Stomach smooth muscle (tissue), 2 donors: ENCODE measurements at regions not wholly inside any gene's neighbourhood (a gene's known extent, or its start where the extent isn't known, plus 50 kb on each side); places are given as distances from the start of the nearest gene placed in this dataset.

ENCODE experiments used
- H3K27ac ChIP-seq: one replicate; pipeline ENCODE4 v1.7.0; 2013; ENCODE audit warnings: mild to moderate bottlenecking, low read length, inconsistent platforms
- H3K27me3 ChIP-seq, 2 donors: one replicate each; pipeline ENCODE4 v1.7.0; 2013; ENCODE audit warnings: low read length in 2 of 2; ENCODE audit not compliant: insufficient read depth in 2 of 2, control insufficient read depth in 1 of 2
- H3K36me3 ChIP-seq, 2 donors: one replicate each; pipeline ENCODE4 v1.7.0; 2013; ENCODE audit warnings: low read length in 2 of 2; ENCODE audit not compliant: control insufficient read depth in 2 of 2, insufficient read depth in 2 of 2
- H3K4me1 ChIP-seq: one replicate; pipeline ENCODE4 v1.7.0; 2013; ENCODE audit warnings: low read length; ENCODE audit not compliant: control insufficient read depth, insufficient read depth
- H3K4me3 ChIP-seq, 2 donors: one replicate each; pipeline ENCODE4 v1.7.0; 2013; ENCODE audit warnings: low read length in 2 of 2
- H3K9ac ChIP-seq, 2 donors: one replicate each; pipeline ENCODE4 v1.7.0; 2013; ENCODE audit warnings: low read length in 2 of 2, mild to moderate bottlenecking in 1 of 2
- H3K9me3 ChIP-seq, 2 donors: one replicate each; pipeline ENCODE4 v1.7.0; 2013; ENCODE audit warnings: low read length in 2 of 2; ENCODE audit not compliant: control insufficient read depth in 2 of 2
- donor health status: healthy.
- donor health status: Pancreatic carcinoma.

DNA sequence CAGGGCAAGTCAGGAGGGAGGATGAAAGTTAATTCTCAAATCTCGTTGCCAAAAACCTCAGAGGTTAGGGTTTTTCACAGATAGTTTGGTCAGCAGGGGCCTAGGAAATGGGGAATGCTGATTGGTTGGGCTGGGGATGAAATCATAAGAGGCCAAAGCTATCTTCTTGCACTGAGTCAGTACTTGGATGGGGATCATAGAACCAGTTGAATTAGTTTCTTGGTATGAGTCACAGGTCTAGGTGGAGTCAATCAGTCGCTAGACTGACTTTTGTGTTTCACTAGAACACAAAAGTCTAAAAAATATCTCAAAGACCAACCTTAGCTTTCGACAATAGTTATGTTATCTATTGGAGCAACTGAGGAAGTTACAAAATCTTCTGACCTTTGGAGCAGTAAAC is 368.5 kb downstream of the TBC1D32 start:
- Histone ChIP-seq H3K9me3 (no peaks in the 10 kb centered on the region), H3K9ac (no peak overlapping the region), H3K36me3 (no peaks in the 10 kb centered on the region)

DNA sequence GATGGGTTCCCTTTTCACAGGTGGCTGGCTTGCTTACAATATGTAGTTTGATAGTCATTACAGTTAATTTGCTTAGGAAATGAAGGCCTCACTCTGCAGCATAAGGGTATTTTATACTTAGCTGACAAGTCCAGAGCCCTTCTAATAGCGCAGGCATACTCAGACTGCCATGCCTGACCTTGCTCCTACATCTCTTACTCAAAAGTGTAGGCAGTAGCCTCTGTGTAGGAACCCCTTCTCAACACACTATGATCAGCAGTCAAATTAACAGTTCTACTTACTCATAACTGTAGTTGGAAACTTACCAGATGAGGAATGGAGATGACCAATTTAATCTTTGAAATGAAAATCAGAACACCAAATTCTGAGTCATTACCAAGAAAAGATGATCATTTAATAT is 373.5 kb downstream of the TBC1D32 start:
- Histone ChIP-seq H3K9me3 (no peaks in the 10 kb centered on the region), H3K36me3 (no peaks in the 10 kb centered on the region), H3K9ac (no peak overlapping the region), H3K4me3 (no peak overlapping the region), H3K4me1 (no peaks in the 10 kb centered on the region), H3K27me3 (no peaks in the 10 kb centered on the region), H3K27ac (no peak overlapping the region)

More for the DNA sequence above, 368.5 kb downstream of the TBC1D32 start:
- H3K27ac ChIP-seq: no peak overlapping the region
- H3K27me3 ChIP-seq: no peaks in the 10 kb centered on the region
- H3K4me3 ChIP-seq: no peak overlapping the region
- H3K4me1 ChIP-seq: no peaks in the 10 kb centered on the region

DNA sequence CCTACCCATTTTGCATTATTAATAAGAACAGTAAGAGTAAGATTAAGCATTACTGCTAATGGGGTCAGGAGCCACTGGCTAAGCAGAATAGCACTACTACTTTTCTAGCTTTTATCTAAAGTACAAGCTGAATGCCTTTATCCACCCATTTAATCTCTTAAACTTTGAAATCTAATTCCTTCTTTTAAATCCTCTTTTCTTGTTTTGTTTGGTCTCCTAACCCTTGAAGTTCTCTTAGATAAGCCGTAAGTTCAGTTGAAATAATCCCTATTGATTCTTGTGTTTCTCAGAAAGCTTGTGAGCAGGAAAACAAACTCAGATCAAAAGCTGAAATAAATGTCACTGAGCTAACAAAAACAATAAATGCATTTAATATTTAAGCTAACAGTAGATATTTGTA is 380.2 kb downstream of the TBC1D32 start:
- Histone ChIP-seq H3K9ac (no peak overlapping the region), H3K9me3 (no peaks in the 10 kb centered on the region), H3K27ac (no peak overlapping the region), H3K27me3 (no peaks in the 10 kb centered on the region), H3K4me3 (no peak overlapping the region), H3K4me1 (no peaks in the 10 kb centered on the region), H3K36me3 (no peaks in the 10 kb centered on the region)

DNA sequence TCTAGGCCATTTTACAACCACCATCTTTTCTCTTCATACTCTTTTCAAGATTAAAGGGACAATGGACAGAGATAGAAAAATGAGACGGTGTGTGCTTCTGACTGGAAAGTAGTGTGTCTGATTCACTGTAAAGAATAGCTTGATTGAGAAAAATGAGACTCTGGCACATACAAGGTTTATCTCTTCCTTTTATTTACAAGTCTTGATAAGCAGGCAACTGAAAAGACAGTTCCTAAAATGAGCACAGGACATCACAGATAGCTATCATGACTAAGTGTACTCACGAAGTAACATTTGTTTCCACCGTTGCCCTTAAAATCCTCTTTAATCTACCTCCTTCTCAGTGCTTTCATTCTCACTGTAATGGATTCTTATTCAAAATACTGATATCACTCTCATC is 383.0 kb downstream of the TBC1D32 start:
- H3K4me1 ChIP-seq: no peaks in the 10 kb centered on the region
- H3K27ac ChIP-seq: no peak overlapping the region
- H3K36me3 ChIP-seq: no peaks in the 10 kb centered on the region
- H3K9ac ChIP-seq: no peak overlapping the region
- H3K27me3 ChIP-seq: no peaks in the 10 kb centered on the region
- no peaks in the 10 kb centered on the region for H3K9me3 ChIP-seq
- H3K4me3 ChIP-seq: no peak overlapping the region

DNA sequence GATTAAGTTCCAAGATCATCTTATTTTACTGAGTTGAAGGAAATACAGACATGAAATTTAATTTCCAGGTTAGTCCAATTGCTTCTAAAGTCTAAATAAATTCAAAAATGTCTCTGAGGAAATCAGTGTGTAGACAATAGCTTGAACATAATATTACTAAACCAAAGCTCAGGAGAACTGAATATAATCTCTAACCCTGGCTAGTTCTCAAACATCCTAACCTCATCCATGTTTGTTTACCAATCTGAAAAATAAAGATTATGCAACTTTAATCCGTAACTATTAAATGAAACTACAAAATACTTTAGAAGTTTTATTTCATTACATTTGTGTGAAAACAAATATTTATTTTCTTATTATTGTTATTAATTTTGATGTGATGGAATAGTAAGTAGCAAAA is 387.2 kb downstream of the TBC1D32 start:
- Histone ChIP-seq H3K9me3 (no peaks in the 10 kb centered on the region), H3K4me3 (no peak overlapping the region), H3K9ac (no peak overlapping the region)

DNA sequence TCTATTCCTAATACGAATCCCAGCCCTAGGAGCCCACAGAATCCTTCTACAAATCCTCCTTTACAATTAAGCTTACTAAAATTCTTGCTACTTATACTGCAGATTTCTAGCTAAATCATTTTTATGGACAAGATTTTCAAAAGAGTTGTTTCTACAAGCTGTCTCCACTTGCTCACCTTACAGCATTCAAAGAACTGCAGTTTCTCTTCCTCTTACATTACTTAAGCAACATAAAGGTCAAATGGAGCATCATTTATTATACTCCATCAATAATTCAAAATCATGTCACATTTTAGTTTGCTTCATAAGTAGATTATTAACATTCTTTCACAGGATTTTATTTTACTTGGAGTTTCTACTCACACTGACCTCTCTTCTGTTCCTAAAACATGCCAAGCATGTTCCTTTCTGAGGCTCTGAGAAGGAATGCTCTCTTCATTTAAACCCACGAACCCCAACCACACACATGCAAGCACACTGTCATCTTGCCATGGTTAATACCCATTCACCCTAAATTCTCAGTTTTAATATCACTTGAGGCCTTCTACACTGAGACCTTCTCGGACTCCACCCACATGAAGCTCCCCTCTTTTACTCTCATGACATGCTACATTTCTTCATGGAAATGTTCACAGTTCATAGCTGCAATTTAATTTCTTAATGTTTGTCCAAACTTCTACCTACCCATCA is 388.2 kb downstream of the TBC1D32 start:
- Histone ChIP-seq H3K36me3 (no peaks in the 10 kb centered on the region), H3K9me3 (no peaks in the 10 kb centered on the region), H3K9ac (no peak overlapping the region), H3K27me3 (no peaks in the 10 kb centered on the region), H3K4me3 (no peak overlapping the region), H3K27ac (no peak overlapping the region), H3K4me1 (no peaks in the 10 kb centered on the region)

More for the DNA sequence above, 387.2 kb downstream of the TBC1D32 start:
- no peaks in the 10 kb centered on the region for H3K4me1 ChIP-seq
- no peaks in the 10 kb centered on the region for H3K27me3 ChIP-seq
- H3K27ac ChIP-seq: no peak overlapping the region
- no peaks in the 10 kb centered on the region for H3K36me3 ChIP-seq

DNA sequence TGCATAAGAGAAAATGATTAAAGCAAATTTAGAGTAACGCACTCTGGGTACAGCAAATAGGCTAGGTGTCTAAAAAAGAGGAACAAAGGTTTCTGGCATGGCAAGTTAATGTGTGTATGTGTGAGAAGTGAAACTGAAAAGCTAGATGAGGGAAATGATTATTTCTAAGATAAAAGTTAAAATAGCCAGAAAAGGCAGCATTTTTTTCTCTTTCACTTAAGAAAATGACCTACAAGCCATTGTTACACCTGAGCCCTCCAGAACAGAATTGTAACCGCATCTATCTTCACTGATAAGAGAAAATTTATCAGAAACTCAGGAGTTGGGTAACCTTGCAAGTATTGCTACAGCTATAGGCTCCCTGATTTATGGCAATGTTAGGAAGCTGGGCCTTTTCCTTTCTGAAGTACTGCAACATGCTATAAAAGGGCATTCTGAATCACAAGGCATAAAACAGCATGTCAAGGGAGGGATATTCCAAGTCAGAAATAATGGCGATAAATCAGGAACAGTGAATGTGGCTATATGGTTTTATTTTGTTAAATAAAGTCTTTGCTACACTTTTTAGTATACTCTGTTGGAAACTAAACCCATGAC is 395.3 kb downstream of the TBC1D32 start:
- no peaks in the 10 kb centered on the region for H3K4me1 ChIP-seq
- H3K9me3 ChIP-seq: no peaks in the 10 kb centered on the region
- no peak overlapping the region for H3K4me3 ChIP-seq
- no peaks in the 10 kb centered on the region for H3K27me3 ChIP-seq
- no peaks in the 10 kb centered on the region for H3K36me3 ChIP-seq
- H3K9ac ChIP-seq: no peak overlapping the region
- no peak overlapping the region for H3K27ac ChIP-seq

DNA sequence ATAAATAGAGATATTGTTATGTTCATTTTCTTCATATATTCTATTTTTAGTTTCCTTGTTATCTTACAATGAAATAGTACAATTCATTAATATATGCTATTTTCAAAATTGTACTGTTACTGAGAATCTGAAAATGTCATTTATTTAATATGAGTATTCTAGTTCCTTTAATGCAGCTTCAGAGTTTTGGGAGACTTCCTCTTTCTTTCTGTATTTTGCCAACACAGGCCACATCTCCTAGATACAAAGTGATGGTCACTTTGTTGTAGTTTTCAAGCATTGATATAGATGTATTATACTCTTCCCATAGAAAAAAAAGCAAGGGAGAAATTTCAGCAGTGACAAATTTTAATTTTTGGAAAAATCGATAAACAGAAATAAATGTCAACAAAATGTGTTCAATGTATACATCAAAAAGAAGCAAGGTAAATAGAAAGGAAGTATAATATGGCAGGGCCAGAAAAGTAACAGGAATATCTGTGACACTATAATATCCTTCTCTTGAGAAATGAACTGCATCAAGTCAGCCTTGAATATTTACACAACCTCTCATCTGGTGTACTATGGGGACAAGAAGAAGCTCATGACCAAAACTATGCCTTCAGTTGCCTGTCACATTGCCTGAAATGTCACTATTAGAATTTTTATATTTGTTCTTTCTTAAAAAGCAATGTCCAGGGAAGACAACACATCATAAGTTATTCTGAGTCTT is 396.0 kb downstream of the TBC1D32 start:
- Histone ChIP-seq H3K27me3 (no peaks in the 10 kb centered on the region), H3K27ac (no peak overlapping the region), H3K4me1 (no peaks in the 10 kb centered on the region), H3K36me3 (no peaks in the 10 kb centered on the region), H3K4me3 (no peak overlapping the region), H3K9me3 (no peaks in the 10 kb centered on the region), H3K9ac (no peak overlapping the region)

DNA sequence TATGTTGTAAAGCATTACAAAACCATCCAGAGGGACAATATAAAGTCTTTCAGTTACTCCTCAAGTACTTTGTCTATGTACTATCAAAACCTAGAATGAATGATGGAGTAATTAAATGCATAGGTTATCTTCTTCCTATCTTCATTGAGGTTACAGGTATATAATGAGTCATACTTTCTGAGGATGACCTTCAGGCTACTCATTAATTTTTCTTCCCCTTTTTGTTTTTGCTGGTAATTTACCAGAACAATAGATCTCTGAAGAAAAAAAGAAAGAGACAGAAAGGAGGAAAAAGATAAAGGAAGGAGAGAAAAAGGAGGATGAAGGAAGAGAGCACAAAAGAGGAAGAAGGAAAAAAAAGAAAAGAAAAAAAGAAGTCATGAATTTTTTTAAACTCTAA is 398.4 kb downstream of the TBC1D32 start:
- Histone ChIP-seq H3K27ac (no peak overlapping the region), H3K4me1 (no peaks in the 10 kb centered on the region), H3K36me3 (no peaks in the 10 kb centered on the region), H3K4me3 (no peak overlapping the region), H3K9me3 (no peaks in the 10 kb centered on the region), H3K9ac (no peak overlapping the region), H3K27me3 (no peaks in the 10 kb centered on the region)

DNA sequence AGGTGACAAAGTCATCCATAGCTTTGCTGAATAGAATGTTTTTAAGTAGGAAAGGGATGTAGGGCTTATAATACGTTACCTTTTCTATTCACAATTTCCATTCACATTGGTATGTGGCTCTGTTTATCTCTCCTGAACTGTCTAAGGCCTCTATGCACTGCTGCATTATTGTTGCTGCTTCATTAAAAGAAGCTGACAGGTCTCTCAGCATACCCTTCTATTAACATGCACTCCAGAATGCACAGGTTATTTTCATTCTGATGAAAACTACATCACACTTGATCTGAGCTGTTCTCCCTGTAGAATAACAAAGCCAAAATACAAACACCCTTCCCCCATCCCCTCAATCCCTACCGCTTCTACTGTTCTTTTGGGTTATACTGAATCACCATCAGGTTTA is 399.3 kb downstream of the TBC1D32 start:
- H3K9me3 ChIP-seq: no peaks in the 10 kb centered on the region
- no peaks in the 10 kb centered on the region for H3K27me3 ChIP-seq
- H3K4me1 ChIP-seq: no peaks in the 10 kb centered on the region
- H3K4me3 ChIP-seq: no peak overlapping the region
- no peak overlapping the region for H3K9ac ChIP-seq
- no peak overlapping the region for H3K27ac ChIP-seq
- H3K36me3 ChIP-seq: no peaks in the 10 kb centered on the region
